HG02610 (cell line): ENCODE measurements at regions not wholly inside any gene's neighbourhood (a gene's known extent, or its start where the extent isn't known, plus 50 kb on each side); places are given as distances from the start of the nearest gene placed in this dataset.

Experiments used
- ATAC-seq: cut with Tn5 transposase; IDR thresholded peaks from one replicate; pipeline ENCODE4 v1.9.1; 2021; ENCODE audit warnings: mild to moderate bottlenecking, moderate library complexity; ENCODE audit not compliant: unreplicated experiment

DNA sequence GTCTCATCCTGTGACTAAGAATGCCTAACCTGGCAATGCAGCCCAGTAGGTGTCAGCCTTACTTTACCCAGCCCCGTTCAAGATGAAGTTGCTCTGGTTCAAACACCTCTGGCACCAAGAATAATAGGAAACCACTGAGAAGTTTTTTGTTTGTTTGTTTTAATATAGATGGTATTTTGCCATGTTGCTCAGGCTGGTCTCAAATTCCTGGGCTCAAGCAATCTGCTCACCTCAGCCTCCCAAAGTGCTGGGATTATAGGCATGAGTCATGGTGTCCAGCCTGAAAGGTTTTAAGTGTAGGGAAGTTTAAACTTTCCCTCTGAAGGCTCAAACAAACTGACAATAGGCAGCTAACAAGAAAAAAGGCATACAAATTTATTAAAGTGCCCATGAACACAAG, 51.2 kb upstream of the ABCC4 start:
- no peak for ATAC-seq

DNA sequence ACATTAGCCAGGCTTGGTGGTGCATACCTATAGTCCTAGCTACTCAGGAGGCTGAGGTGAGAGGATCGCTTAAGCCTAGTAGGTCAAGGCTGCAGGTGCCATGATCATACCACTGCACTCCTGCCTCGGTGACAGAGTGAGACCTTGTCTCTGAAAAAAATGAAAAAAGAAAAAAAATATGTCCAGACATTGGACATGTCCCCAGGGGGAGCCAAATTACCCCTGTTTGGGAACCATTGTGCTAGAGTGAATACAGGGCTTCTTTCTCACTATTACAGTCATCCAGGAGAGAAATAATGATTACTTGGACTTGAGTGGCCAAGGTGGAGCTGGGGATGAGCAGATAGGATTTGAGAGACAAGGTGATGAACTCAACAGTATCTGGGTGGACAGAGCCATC, 52.9 kb upstream of the ABCC4 start:
- ATAC-seq: no peak

DNA sequence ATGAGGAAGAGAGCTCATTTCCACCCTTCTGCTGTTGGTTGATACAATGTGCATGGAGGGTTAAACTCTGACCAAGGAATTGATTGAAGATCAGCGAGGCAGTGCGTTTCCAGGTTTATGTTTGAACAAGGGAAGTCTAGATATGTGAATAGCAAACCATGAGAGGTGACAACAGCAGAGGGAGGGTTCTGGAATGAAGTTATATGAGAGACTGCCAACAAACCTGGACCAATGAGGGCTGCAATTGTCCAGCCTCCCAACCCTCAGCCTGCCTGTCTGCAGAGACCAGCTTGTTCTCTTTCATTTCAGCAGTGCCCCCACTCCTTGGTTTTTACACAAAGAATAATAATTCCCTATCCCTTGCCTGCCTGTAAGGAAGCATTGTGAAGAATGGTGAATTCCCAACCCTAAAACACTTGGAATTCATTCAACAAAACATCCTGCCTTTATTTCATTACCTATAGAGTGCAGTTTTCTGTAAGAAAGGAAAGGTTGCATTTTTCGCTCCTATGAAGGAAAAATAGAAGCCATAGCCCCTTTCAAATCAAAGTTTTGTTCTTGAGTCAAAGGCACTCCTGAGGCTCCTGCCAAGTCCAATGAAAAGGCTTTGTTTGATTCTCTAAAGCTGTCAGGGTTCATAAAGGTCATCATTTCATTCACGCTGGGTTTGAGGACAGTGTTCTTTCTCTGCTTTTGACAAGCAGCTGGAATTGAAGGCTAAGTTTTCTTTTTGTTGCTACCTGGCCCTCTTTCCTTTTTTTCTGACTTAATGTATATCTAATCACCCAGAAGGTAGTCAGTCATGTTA, 53.6 kb upstream of the ABCC4 start:
- no peak for ATAC-seq

- no peak for ATAC-seq
These were observed 54.2 kb upstream of the ABCC4 start for GRCh38 chr13:95355494-95355893.

DNA sequence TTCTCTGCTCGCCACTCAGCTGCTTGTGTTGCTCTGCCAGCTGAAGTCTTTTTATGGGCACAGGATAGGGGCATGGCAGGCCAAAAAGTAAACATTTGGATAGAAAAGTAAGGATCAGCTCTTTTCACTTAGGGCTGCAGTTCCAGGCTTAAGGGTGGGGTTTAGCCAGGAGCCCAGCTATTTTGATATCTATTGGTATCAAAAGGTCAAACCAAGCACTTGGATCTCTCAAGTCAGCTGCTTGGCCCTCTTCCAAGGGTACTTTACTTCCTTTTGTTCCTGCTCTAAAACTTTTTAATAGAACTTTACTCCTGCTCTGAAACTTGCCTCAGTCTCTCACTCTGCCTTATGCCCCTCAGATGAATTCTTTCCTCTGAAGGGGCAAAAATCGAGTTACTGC, 55.7 kb upstream of the ABCC4 start:
- no peak for ATAC-seq

- ATAC-seq: no peak
These were observed 56.6 kb upstream of the ABCC4 start for GRCh38 chr13:95357875-95358274.

DNA sequence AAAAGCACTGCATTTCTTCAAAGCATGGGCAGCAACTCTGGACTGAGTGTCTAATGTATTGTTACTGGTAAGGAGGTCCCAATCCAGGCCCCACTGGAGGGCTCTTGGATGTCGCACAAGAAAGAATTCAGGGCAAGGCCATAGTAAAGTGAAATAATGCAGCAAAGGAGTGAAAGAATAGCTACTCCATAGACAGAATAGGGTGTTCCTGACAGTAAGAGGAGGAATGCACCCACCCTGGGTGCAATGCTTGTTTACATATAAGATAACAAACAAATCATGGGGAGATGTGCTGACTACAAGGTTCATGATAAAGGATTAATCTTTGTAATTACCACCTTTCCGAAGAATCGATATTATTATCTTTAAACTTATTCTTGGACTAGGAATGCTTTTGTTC, 58.8 kb upstream of the ABCC4 start:
- ATAC-seq: no peak

DNA sequence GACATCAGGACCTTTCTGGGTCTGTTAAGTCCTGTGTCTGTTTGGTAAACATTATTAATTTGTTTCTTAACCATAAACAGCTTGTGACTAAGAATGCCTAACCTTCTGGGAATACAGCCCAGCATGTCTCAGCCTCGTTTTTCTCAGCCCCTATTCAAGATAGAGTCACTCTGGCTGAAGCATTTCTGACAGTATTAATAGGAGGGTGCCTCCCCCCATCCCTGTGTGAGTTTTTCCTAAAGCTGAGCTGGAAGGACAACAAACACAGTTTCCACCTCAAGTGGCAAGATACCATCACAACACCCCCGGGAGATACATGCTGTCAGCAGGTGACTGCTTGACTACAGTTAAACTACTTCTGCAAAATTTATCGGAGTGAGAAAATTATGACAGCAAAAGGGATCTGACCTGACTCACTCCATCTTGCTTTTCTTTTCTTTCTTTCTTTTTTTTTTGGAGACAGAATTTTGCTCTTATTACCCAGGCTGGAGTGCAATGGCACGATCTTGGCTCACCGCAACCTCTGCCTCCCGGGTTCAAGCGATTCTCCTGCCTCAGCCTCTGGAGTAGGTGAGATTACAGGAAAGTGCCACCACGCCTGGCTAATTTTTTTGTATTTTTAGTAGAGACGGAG, 59.3 kb upstream of the ABCC4 start:
- no peak for ATAC-seq

GRCh38 chr13:95361686-95362085, 60.4 kb upstream of the ABCC4 start:
- ATAC-seq: no peak

- ATAC-seq: no peak
These were observed 61.4 kb upstream of the ABCC4 start for GRCh38 chr13:95362666-95363065.

GRCh38 chr13:95367309-95367843, 66.1 kb upstream of the ABCC4 start:
- no peak for ATAC-seq

DNA sequence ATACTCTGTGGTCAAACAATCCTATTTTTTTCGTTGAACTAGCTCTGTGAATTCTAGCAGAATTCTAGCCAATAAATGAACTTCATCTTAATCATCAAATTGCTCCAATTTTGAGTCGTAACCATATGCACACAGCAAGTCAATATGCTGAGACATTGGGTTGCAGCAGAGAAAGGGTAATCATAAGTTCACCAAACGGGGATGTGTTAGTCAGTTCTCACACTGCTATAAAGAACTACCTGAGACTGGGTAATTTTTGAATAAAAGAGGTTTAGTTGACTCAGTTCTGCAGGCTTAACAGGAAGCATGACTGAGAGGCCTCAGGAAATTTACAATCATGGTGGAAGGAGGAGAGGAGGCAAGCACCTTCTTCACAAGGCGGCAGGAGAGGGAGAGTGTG, 67.7 kb upstream of the ABCC4 start:
- no peak for ATAC-seq

DNA sequence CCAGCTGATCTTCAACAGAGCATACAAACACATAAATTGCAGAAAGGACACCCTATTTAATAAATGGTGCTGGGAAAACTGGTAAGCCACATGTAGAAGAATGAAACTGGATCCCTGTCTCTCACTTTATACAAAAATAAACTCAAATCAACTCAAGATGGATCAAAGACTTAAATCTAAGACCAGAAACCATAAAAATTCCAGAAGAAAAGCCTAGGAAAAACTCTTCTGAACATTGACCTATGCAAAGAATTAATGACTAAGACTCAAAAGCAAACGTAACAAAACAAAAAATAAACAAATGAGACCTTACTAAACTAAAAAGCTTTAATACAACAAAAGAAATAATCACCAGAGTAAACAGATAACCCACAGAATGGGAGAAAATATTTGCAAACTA, 74.5 kb upstream of the ABCC4 start:
- no peak for ATAC-seq

GRCh38 chr13:95378603-95379002, 77.4 kb upstream of the ABCC4 start:
- no peak for ATAC-seq

DNA sequence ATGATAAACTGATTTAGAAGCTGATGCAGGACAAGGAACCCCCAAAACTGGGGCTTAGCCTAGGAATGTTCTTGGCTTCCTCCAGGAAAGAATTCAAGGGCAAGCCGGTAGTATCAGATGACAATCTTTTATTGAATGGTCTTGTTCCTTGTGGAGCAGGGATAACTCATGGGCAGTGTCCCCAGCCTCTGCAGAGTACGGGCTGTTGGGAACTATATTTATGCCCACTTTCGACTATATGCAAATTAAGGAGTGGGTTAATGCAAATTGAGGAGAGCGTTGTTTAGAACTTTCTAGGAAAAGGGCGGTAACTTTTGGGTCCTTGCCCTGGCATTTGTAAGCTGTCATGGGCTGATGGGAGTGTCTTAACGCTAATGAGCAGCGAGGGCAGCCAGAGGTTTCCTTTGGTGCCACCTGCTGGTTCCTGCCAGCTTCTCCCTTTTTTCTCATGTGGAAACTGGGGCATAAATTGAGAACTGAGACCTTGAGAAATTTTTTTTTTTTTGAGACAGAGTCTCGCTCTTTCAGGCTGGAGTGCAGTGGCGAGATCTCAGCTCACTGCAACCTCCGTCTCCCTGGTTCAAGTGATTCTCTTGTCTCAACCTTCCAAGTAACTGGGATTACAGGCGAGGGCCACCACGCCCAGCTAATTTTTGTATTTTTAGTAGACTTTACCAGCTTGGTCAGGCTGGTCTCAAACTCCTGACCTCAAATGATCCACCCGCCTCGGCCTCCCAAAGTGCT, 79.4 kb upstream of the ABCC4 start:
- peak; percentile 85 for ATAC-seq

DNA sequence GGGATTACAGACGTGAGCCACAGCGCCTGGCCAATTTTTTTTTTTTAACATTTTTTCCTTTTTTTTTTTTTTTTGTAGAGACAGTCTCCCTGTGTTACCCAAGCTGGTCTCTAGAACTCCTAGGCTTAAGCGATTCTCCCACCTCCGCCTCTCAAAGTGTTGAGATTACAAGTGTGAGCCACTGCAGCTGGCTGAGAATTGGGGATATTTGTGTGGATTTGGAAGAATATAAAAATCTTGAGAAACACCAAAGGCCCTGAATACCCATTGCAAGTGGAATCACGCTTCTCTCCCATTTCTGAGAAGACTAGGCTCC, 79.9 kb upstream of the ABCC4 start:
- ATAC-seq: no peak

GRCh38 chr13:95382411-95382810, 81.2 kb upstream of the ABCC4 start:
- no peak for ATAC-seq

- no peak for ATAC-seq
These were observed 81.7 kb upstream of the ABCC4 start for GRCh38 chr13:95382916-95383315.

DNA sequence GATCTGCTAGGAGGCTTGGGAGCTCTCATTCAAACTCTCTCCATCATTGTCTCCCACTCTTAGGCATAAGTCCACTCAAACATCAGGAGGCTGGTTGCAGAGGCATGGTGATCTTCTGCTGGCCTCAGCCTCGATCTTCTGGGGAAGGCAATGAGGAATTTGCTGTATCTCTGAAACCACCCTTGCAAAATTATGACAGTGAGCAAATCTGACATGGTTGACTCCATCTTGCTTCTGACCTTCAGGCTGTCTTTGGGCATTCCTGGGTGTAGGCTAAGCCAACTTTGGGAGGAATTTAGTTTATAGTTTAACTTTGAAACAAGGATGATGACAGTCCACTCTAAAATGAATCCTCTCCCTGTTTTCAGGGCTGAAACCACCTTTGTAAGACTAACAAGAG, 84.1 kb upstream of the ABCC4 start:
- no peak for ATAC-seq

DNA sequence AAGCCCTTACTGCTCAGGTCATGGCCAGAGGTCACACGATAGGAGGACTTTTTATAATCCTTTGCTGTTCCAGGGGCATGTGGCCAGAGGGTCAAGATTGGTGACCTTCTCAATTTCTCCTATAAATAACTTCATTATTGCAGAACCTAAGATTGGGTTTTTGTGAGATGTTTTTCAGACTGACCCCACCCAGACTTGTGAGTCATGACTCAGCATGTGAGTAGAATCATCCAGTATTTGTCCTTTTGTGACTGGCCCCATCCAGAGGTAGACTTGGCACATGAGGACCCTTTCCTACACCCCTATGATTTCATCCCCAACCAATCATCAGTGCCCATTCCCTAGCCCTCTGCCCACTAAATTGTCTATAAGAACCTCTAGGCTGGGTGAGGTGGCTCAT, 84.5 kb upstream of the ABCC4 start:
- no peak for ATAC-seq

- ATAC-seq: peak; percentile 51
These were observed 85.1 kb upstream of the ABCC4 start for GRCh38 chr13:95386370-95386769.

- ATAC-seq: no peak
These were observed 86.5 kb upstream of the ABCC4 start for GRCh38 chr13:95387733-95388207.
